Panc1 (cell line): ENCODE measurements at regions not wholly inside any gene's neighbourhood (a gene's known extent, or its start where the extent isn't known, plus 50 kb on each side); places are given as distances from the start of the nearest gene placed in this dataset.

ENCODE experiments used
- POLR2AphosphoS5 ChIP-seq: IDR thresholded peaks from 2 replicates; pipeline ENCODE4 v1.6.1; 2012; ENCODE audit warnings: mild to moderate bottlenecking, low read depth, low read length, moderate library complexity
- SIN3A ChIP-seq: IDR thresholded peaks from 2 replicates; pipeline ENCODE4 v1.6.1; 2012; ENCODE audit warnings: low read depth, mild to moderate bottlenecking, low read length, moderate library complexity, borderline replicate concordance; ENCODE audit not compliant: insufficient read depth
- TCF7L2 ChIP-seq: IDR thresholded peaks from 2 replicates; pipeline ENCODE4 v1.6.1; 2011; ENCODE audit warnings: mild to moderate bottlenecking, low read depth, low read length, inconsistent platforms
- TF ChIP-seq, protein P1 (sequence below): fragments of 450-650 bp; IDR thresholded peaks from 2 replicates; pipeline ENCODE4 v1.5.1; 2017; ENCODE audit warnings: mild to moderate bottlenecking

DNA sequence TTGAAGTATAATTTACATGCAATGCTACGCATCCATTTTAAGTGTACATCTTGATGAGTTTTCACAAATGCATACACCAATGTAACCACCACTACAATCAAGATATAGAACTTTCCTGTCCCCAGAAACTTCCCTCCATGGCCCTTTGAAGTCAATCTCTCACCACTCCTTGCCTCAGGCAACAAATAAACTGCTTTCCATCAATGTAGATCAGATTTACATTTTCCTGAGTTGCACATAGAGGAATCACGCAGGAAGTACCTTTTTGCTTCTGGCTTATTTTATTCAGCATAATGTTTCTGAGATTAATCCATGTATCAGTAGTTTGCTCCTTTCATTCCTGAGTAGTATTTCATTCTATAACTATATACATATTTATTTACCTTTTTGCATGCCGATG, 59.6 kb upstream of the NNAT start:
- TF ChIP-seq, protein P1, sequence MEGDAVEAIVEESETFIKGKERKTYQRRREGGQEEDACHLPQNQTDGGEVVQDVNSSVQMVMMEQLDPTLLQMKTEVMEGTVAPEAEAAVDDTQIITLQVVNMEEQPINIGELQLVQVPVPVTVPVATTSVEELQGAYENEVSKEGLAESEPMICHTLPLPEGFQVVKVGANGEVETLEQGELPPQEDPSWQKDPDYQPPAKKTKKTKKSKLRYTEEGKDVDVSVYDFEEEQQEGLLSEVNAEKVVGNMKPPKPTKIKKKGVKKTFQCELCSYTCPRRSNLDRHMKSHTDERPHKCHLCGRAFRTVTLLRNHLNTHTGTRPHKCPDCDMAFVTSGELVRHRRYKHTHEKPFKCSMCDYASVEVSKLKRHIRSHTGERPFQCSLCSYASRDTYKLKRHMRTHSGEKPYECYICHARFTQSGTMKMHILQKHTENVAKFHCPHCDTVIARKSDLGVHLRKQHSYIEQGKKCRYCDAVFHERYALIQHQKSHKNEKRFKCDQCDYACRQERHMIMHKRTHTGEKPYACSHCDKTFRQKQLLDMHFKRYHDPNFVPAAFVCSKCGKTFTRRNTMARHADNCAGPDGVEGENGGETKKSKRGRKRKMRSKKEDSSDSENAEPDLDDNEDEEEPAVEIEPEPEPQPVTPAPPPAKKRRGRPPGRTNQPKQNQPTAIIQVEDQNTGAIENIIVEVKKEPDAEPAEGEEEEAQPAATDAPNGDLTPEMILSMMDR = no peak
- TF ChIP-seq TCF7L2 (no peak), POLR2AphosphoS5 (no peak), SIN3A (no peak)
